ENCODE measurements at regions not wholly inside any gene's neighbourhood (a gene's known extent, or its start where the extent isn't known, plus 50 kb on each side); places are given as distances from the start of the nearest gene placed in this dataset.
"Not testable (repeated sequence)": the region's sequence is repeated elsewhere in the genome, so short reads cannot be mapped to it uniquely, and the experiment has no call there.

DNA sequence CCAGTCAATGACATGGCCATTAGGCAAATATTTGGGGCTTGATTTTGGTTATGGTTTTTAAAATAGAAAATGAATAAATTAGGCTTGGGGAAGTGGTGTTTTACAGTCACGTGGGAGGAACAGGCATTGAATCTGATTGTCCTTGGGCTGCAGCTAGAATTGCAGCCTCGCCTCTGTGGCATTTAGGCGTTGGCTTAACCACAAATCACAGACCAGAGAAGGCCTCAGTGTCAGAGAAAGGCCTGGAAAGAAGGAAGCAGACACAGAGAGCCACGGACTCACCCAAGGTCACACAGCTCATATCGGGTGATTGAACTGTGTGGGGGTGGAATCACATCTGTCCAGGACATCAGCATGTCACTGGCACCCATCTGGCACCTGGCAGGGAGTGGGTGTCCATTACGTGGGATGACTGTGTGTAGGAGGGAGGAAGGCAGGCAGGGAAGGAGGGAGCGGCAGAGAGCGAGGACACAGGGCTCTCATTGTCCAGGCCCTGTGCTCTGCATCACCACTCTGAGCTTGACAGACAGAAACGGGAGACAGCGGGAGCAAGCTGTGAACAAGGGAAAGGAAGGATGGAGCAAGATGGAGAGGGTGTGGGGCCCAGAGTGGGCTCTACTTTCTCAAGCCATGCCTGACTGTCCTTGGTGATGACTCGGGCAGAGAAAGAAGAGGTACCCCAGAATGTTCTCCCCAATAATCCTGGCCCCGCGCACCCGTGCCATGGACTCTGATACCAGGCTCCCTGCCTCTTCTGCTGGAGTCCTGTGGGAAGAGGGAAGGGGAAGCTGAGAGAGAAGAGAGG, 186.4 kb downstream of the FAM43A start:
- Mint-ChIP-seq H3K4me3 (no peak overlapping the region), H3K9me3 (no peaks in the 10 kb centered on the region), H3K27ac (no peak overlapping the region), H3K27me3 (peaks cover 4% of the 10 kb centered on the region), H3K4me1 (no peaks in the 10 kb centered on the region), H3K36me3 (no peaks in the 10 kb centered on the region)

DNA sequence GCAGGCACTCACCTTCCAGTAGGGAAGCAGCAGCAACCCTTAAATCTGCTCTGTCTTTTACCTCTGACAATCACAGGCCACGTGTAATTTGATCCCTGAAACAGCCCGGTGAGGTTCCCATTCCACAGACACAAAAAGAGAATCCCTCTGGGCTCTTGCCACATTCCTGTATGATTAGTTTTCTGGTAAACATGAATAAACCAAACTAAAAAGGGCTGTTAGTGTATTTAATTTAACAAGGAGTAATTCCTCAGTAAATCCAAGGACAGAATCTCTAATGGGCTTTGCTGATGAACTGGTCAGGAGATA, 186.9 kb downstream of the FAM43A start:
- H3K27me3 Mint-ChIP-seq = peaks cover 4% of the 10 kb centered on the region
- H3K9me3 Mint-ChIP-seq = no peaks in the 10 kb centered on the region
- no peaks in the 10 kb centered on the region for H3K36me3 Mint-ChIP-seq
- H3K27ac Mint-ChIP-seq = no peak overlapping the region
- H3K4me1 Mint-ChIP-seq = no peaks in the 10 kb centered on the region
- no peak overlapping the region for H3K4me3 Mint-ChIP-seq

DNA sequence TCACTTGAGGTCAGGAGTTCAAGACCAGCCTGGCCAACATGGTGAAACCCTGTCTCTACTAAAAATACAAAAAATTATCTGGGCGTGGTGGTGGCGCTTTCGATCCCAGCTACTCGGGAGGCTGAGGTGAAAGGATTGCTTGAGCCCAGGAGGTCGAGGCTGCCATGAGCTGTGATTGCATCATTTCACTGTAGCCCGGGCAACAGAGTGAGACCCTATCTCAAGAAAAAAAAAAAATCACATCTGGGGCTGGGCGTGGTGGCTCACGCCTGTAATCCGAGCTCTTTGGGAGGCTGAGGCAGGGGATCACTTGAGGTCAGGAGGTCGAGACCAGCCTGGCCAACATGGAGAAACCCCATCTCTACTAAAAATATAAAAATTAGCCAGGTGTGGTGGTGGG, 187.8 kb downstream of the FAM43A start:
- H3K9me3 Mint-ChIP-seq, H3K4me1 Mint-ChIP-seq, H3K27ac Mint-ChIP-seq, H3K36me3 Mint-ChIP-seq, H3K27me3 Mint-ChIP-seq, H3K4me3 Mint-ChIP-seq: not testable (repeated sequence)

DNA sequence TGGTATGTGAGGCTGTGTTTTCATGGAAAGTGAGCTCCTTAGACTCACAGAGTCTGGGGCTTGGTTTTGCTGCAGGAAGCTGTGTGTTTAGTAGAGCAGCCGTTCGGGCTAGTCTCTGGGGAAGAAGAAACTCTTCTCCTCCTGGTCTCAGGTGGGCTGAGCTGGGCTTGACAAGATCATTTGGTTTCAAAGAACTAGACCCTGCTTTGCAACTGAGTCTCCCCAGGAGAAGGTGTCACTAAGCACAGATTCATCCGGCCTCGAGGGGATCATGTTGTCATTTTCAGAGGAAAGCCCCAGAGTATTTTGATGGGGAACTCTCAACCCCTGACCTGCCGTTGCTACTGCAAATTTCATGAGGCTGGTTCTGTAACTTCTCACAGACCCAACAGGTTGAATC, 188.5 kb downstream of the FAM43A start:
- Mint-ChIP-seq H3K36me3 (no peaks in the 10 kb centered on the region), H3K4me1 (peaks cover 3% of the 10 kb centered on the region), H3K4me3 (no peak overlapping the region), H3K27me3 (no peaks in the 10 kb centered on the region), H3K27ac (no peak overlapping the region), H3K9me3 (no peaks in the 10 kb centered on the region)

DNA sequence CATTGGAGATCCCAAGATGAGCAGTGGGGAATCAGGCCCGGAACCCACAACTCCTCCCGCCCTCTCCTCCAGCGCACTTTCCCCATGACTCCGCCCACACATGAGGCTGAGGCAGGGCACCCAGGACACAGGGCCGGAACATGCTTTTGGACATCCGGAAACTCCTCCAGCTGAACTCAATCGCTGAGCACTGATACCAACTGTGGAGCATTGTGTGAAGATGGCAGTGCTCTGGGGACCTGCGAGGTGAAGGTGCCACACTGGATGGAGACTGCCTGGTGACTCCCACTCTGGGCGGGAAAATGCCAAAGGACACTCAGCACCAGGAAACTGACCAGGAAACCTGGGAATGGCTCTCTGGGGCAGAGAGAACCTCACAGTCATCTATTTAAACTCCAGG, 189.1 kb downstream of the FAM43A start:
- Mint-ChIP-seq H3K27ac (no peak overlapping the region), H3K27me3 (no peaks in the 10 kb centered on the region), H3K36me3 (no peaks in the 10 kb centered on the region), H3K4me3 (no peak overlapping the region), H3K4me1 (peaks cover 8% of the 10 kb centered on the region), H3K9me3 (no peaks in the 10 kb centered on the region)

DNA sequence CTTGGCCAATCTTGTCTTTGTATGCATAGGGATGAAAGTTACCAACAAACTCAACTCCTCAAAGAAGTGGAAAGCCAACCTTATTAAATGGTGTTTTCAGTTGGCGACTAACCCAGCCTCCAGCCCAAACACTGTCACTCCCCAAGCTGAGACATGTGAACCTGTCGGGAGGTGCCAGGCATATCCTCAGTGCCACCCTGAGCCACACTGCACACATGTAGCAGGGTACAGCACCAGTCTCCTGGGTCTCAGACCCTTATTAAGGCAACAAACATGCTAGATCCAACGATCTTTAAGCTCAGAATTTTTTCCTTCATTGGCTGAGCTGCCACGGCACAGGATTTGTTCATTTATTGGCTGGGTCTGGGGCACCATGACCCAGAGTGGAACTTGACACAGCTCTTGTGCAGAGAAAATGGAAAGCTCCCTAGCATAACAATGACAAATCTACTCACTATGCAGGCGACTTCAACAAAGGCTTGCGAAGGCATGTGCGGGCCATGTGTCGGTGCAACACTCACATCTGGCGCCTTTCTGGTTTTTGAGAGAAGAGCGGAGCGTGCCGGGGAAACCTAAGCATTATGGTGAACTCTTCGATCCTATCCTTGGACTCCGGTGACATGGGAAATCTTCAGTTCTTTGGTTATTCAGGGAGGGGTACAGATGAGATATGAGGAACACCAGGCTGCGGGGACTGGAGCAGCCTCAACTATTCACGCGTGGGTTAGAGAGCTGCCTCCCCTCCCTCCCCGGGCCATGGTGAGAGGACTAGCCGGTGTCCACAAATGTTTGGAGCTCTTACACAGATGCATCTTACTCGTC, 190.1 kb downstream of the FAM43A start:
- Mint-ChIP-seq H3K4me1 (peaks cover 12% of the 10 kb centered on the region), H3K36me3 (no peaks in the 10 kb centered on the region), H3K9me3 (no peaks in the 10 kb centered on the region), H3K4me3 (no peak overlapping the region), H3K27me3 (no peaks in the 10 kb centered on the region), H3K27ac (no peak overlapping the region)

DNA sequence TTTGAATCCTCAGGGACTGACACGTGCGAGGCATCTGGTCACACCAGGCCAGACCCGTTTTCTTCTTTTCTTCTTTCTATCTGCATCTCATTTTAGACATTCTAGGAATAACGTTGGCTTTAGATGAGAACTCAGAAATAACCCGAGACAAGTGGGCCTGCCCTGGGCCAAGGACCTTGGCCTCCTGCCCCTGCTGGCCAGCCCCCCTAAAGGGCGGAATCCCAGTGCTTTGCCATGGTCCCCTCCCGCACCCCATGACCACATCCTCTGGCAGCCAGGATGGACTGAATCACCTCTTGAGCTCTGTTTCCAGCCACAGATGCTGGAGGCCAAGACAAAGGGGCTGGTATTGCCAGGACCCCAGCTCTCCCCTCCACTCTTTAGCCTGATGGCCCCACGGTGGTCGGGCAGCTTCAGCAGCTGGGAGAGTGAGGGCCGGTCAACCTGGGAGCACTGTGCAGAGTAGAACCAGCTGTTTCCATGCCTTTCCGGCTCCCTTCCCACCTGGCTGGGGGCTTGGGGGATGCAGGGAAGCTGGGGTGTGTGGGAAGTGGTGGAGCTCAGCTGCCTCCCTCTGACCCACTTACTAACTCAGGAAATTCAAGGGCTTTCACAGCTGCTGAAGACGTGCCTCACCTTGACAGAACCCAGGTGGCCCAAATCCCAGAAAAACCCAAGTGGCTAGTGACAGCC, 190.9 kb downstream of the FAM43A start:
- H3K27ac Mint-ChIP-seq = no peak overlapping the region
- H3K4me1 Mint-ChIP-seq = peaks cover 12% of the 10 kb centered on the region
- H3K36me3 Mint-ChIP-seq = no peaks in the 10 kb centered on the region
- H3K27me3 Mint-ChIP-seq = no peaks in the 10 kb centered on the region
- H3K9me3 Mint-ChIP-seq = no peaks in the 10 kb centered on the region
- no peak overlapping the region for H3K4me3 Mint-ChIP-seq

DNA sequence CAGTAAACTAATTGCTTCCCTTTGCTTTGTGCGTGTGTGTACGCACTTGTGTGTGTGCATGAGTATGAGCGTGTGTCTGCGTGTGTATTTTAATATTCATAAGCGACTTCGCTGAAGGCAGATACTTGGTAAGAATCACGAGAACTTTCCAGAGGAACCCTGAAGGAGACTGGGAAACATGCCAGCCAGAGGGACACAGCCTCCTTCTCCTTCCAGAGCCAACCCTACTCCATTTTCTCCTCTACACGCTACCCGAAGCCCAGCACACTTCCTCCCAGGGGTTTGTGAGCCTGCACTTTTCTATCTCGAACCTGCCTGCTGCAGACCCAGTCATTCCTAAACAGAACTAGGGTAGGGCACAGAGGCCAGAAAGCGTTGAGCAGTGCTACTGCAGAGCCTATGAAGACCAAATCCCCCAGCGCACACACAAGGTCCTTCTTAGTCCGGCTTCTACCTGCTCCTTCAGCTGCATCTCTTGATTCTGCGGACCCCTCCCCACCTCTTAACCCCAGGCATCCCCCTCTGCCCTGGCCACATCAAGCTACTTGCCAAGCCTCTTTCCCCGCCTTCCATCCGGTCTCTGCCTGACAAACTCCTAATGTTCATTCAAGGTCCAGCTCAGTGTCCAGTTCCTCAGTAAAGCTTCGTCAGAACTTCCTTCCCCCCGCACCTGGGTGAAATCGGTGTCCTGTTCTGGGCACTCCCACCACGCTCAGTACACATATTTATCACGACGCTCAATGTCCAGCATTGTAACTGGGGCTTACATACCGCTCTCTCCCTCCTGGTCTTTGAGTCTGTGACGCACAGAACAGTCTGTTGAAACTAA, 191.8 kb downstream of the FAM43A start:
- H3K36me3 Mint-ChIP-seq = no peaks in the 10 kb centered on the region
- H3K4me3 Mint-ChIP-seq = no peak overlapping the region
- no peaks in the 10 kb centered on the region for H3K9me3 Mint-ChIP-seq
- H3K27ac Mint-ChIP-seq = no peak overlapping the region
- no peaks in the 10 kb centered on the region for H3K27me3 Mint-ChIP-seq
- peaks cover 12% of the 10 kb centered on the region for H3K4me1 Mint-ChIP-seq

DNA sequence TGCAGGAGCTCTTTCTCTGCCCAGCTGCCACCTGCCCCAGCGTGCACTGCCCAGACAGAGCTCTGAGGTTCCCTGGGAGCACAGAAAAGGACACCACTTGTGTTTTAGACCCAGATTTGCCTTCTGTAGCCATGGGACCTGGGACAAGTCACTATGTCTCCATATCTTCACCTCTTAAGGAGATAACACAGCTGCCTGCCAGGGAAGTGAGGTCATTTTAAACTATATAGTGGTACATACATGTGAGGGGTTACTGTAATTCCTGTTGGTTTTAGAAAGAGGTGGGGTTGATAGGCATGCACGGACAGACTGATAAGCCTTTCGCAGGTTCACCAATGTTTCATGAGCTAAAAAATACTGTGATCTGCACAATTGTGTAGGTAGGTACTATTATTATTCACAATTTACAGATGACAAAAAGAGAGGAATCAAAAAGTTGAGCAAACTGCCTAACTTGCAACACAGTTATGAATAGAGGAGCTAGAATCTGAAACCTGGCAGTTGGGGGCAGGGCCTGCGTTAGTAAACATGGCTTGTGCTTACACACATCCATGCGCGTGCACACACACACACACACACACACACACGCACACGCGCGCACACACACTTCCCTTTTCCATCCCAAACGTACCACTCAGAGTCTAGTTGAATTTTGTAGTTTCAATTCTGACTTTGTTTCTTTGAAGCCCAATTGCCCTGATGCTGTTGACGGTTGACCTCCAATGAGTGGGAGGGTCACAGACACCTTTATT, 193.6 kb downstream of the FAM43A start:
- Mint-ChIP-seq H3K9me3 (peaks cover 6% of the 10 kb centered on the region), H3K4me1 (peaks cover 12% of the 10 kb centered on the region), H3K36me3 (peaks cover 6% of the 10 kb centered on the region), H3K27ac (no peak overlapping the region), H3K27me3 (no peaks in the 10 kb centered on the region), H3K4me3 (no peak overlapping the region)

DNA sequence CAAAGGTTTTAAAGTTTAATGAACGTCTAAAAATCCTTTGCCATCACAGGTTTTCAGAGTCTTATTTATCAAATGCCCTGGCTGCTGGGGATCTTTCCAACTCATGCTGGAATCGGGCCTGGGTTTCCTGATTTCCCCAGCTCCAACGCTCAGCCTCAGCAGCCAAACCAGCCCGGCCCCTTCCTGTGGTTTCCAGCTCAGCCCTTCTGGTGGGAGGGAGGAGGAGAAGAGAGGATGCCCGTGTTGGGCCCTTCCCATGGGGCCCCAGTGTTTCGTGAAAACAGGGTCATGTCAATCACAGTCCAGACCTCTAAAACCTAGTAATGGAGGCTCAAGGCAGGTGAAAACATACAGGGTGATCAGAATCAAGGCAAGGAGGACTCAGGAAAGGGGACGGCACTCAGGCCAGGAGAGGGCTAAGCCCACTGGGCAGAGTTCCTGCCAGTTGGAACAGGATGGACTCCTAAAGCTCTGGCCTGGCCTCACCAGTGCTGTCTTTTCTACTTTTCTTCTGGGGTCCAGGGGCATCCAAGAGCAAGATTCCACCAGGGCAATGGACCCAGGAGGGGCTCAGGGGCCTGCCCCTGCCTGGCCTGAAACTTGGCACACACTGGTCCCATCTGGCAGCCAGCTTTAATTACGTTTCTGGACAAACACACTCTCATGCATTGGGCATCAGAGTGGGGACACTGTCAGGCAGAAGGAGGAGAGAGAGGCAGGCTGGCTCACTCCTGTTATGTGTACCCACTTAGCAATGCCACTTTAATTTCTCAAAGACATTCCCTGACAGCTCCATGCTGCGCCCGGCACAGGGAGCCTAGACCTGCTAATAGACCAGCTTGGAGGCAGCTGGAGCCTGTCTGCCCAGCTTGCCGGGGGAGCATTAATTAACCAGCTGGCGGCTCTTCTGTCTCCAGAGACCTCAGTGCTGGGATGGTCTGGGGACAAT, 194.6 kb downstream of the FAM43A start:
- Mint-ChIP-seq H3K36me3 (peaks cover 6% of the 10 kb centered on the region), H3K4me3 (no peak overlapping the region), H3K9me3 (peaks cover 6% of the 10 kb centered on the region), H3K4me1 (peaks cover 12% of the 10 kb centered on the region), H3K27me3 (no peaks in the 10 kb centered on the region), H3K27ac (no peak overlapping the region)

DNA sequence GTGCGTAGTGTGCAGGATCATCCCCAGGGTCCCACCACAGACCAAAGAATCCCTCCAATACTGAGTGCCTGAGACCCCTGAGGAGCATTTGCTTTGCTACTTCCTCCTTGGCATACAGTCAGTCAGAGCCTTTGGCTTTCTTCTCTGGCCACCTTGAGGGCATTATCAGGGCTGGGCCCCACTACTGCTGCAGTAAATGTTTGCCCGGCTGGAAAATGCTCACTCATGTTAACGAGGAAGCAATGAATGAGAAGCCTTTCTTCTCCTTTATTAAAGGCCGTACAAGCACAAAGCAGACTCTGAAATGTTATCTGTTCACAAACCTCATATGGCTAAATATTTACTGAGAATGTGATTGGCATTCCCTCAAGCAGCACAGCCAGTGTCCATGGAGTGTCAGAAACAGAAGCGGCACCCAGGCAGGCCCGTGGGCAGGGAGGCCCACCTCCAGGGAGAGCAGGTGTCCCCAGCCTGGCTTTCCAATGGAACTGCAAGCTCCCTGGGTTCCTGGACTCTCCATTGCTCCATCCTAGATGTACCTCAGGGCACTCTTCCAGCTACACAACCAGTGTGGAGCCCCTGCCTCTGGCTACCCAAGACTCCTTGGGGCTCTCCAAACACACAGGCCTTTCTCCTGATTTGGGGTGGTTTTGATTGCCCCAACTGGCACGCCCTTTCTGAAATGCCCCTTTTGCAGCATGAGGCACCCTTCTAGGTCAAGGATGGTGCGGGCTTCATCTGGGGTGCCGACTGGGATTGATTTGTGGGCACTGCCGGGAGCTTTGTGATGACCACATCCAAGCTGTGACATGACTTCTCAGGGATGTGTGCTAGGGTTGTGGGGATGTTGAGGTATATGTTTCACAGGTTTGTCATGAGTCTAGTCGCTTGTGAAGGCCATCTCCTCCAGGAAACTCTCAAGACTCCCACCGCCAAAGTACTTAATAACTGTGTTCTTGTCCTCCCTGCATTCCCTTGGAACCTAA, 195.6 kb downstream of the FAM43A start:
- Mint-ChIP-seq H3K36me3 (peaks cover 6% of the 10 kb centered on the region), H3K9me3 (peaks cover 6% of the 10 kb centered on the region), H3K4me3 (no peak overlapping the region), H3K27me3 (no peaks in the 10 kb centered on the region), H3K4me1 (peaks cover 12% of the 10 kb centered on the region), H3K27ac (no peak overlapping the region)

DNA sequence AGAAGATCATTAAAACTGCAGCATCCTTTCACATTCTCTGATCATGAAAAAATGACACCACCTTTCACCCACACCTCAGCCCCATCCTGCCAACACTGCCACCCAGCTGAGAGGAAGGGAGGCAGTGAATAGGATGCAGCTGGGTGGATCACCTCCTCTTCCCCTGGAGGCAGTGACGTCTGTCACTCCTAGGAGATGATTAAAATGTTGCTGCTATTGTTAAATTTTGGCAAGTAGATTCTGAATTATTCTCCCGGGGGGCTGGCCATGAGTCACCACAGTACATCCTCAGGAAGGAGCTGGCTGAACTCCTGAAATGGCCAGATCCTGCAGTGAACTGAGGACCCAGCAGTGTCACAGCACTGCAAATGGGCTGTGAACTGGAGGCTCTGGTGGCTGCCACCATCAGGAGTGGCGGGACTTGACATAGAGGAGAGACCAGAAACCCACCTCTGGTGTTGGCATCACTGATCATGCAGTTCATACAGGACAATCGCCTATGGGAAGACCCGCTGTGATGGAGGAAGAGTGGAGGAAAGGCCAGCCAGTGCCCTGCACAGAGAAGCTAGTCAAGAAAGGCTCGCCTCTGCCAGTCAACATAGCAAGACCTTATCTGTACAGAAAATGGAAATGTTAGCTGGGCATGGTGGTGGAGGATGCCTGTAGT, 199.1 kb downstream of the FAM43A start:
- Mint-ChIP-seq H3K36me3 (peaks cover 10% of the 10 kb centered on the region), H3K27me3 (peaks cover 2% of the 10 kb centered on the region), H3K9me3 (peaks cover 11% of the 10 kb centered on the region), H3K4me3 (no peak overlapping the region), H3K27ac (no peak overlapping the region), H3K4me1 (peaks cover 4% of the 10 kb centered on the region)

DNA sequence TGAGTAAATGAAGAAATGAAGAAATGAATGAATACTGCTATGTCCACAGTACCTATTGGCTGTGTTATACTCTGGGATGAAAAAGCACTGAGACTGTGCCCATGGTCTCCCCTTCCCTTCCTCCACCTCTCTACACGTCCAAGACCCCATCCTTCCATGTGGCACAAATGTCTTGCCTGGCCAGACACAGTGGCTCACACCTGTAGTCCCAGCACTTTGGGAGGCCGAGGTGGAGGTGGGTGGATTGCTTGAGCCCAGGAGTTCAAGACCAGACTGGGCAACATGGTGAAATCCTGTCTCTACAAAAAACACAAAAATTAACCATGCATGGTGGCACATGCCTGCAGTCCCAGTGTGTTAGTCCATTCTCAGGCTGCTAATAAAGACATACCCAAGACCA, 200.1 kb downstream of the FAM43A start:
- H3K4me3 Mint-ChIP-seq = no peak overlapping the region
- H3K9me3 Mint-ChIP-seq = peaks cover 11% of the 10 kb centered on the region
- no peaks in the 10 kb centered on the region for H3K4me1 Mint-ChIP-seq
- H3K27me3 Mint-ChIP-seq = peaks cover 2% of the 10 kb centered on the region
- no peak overlapping the region for H3K27ac Mint-ChIP-seq
- H3K36me3 Mint-ChIP-seq = peaks cover 10% of the 10 kb centered on the region
